Gastroesophageal sphincter (tissue), 4 donors: ENCODE measurements at regions not wholly inside any gene's neighbourhood (a gene's known extent, or its start where the extent isn't known, plus 50 kb on each side); places are given as distances from the start of the nearest gene placed in this dataset.
"Not testable (repeated sequence)": the region's sequence is repeated elsewhere in the genome, so short reads cannot be mapped to it uniquely, and the experiment has no call there.

ENCODE experiments used
- ATAC-seq: fragments of 150-250 bp; one replicate; pipeline ENCODE4 v1.9.1; 2016; ENCODE audit warnings: mild to moderate bottlenecking, moderate library complexity
- H3K27ac ChIP-seq, 4 donors: fragments of 200-600 bp; sonication (generic) in 3 of 4; 1 replicate in 3 of 4; 2 replicates in 1 of 4; pipeline ENCODE4 v1.5.1; 2016 to 2019
- H3K27me3 ChIP-seq: fragments of 200-600 bp; sonication (generic); one replicate; pipeline ENCODE4 v1.5.1; 2019
- H3K36me3 ChIP-seq, 2 donors: fragments of 200-600 bp; sonication (generic); one replicate each; pipeline ENCODE4 v1.5.1; 2019; ENCODE audit warnings: control low read depth in 1 of 2
- H3K4me1 ChIP-seq, 3 donors: fragments of 200-600 bp; sonication (generic); 1 replicate in 2 of 3; 2 replicates in 1 of 3; pipeline ENCODE4 v1.5.1; 2016 to 2019; ENCODE audit warnings: control low read depth in 2 of 3
- H3K4me3 ChIP-seq, 2 donors: fragments of 200-600 bp; sonication (generic); one replicate each; pipeline ENCODE4 v1.5.1; 2019; ENCODE audit warnings: mild to moderate bottlenecking in 1 of 2, moderate library complexity in 1 of 2
- H3K9me3 ChIP-seq, 3 donors: fragments of 200-600 bp; sonication (generic); one replicate each; pipeline ENCODE4 v1.5.1; 2017 to 2019; ENCODE audit warnings: control low read depth in 2 of 3
- EP300 ChIP-seq: sonication (generic); formaldehyde crosslinking; IDR thresholded peaks from one replicate; pipeline ENCODE4 v1.6.1; 2017; ENCODE audit warnings: antibody characterized with exemption, mild to moderate bottlenecking
- POLR2A ChIP-seq, 2 donors: fragments of 450-650 bp; IDR thresholded peaks; one replicate each; pipeline ENCODE4 v1.6.1; 2017; ENCODE audit warnings: antibody characterized with exemption in 2 of 2, mild to moderate bottlenecking in 2 of 2, moderate library complexity in 1 of 2
- POLR2AphosphoS5 ChIP-seq: sonication (generic); formaldehyde crosslinking; IDR thresholded peaks from one replicate; pipeline ENCODE4 v1.6.1; 2017; ENCODE audit warnings: antibody characterized with exemption
- WGBS, 2 donors: methylation state at CpG; one replicate each; pipeline ENCODE4 v1.1.5; 2018; ENCODE audit warnings: low coverage in 1 of 2; 5-methylcytosine and 5-hydroxymethylcytosine counted together
- TF ChIP-seq, protein P1 (sequence below), 4 experiments: fragments of 200-600 bp in 2 of 4; fragments of 450-650 bp in 2 of 4; sonication (generic) in 1 of 4; IDR thresholded peaks; one replicate each; pipeline ENCODE4 v1.5.1; 2017 to 2019; ENCODE audit warnings: antibody characterized with exemption in 4 of 4, mild to moderate bottlenecking in 2 of 4, moderate library complexity in 2 of 4

DNA sequence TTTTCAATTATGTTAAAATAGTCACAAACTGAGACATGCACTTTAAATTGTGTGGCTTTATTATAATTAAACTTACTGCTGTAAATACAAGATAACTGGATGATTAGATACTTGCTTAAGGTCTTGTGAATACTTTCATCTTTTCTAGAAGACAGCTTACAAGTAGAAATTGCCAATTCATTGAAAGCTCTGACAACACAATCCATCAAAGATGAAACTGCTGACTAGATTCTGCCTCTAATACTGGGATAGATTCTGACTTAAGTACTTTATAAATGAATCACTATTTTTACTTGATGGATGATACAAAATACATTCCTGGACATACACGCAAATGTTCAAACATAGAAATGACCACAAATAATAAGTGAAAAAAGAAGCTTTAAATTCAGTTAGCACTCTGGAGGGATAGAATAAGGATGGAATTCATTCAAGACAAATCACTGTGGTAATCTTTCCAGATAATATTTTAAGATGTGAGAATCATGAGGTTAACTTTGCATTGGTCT is 876.8 kb downstream of the RPS29 start:
- Histone ChIP-seq H3K9me3 (no peaks in the 10 kb centered on the region), H3K4me3 (no peak overlapping the region), H3K4me1 (peaks cover 0 to 1% (median 0%) of the 10 kb centered on the region in 3 donors), H3K36me3 (no peaks in the 10 kb centered on the region), H3K27ac (no peak overlapping the region), H3K27me3 (no peaks in the 10 kb centered on the region)
- TF ChIP-seq POLR2AphosphoS5 (no peak), POLR2A (IDR thresholded peaks at IDR 0.05) (no peak), EP300 (no peak)
- TF ChIP-seq, protein P1, sequence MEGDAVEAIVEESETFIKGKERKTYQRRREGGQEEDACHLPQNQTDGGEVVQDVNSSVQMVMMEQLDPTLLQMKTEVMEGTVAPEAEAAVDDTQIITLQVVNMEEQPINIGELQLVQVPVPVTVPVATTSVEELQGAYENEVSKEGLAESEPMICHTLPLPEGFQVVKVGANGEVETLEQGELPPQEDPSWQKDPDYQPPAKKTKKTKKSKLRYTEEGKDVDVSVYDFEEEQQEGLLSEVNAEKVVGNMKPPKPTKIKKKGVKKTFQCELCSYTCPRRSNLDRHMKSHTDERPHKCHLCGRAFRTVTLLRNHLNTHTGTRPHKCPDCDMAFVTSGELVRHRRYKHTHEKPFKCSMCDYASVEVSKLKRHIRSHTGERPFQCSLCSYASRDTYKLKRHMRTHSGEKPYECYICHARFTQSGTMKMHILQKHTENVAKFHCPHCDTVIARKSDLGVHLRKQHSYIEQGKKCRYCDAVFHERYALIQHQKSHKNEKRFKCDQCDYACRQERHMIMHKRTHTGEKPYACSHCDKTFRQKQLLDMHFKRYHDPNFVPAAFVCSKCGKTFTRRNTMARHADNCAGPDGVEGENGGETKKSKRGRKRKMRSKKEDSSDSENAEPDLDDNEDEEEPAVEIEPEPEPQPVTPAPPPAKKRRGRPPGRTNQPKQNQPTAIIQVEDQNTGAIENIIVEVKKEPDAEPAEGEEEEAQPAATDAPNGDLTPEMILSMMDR (IDR thresholded peaks at IDR 0.05), result no peak
- no peak for ATAC-seq
- 73 to 86% methylated on average over 1 of the region's 1 CpG for WGBS, 2 donors

DNA sequence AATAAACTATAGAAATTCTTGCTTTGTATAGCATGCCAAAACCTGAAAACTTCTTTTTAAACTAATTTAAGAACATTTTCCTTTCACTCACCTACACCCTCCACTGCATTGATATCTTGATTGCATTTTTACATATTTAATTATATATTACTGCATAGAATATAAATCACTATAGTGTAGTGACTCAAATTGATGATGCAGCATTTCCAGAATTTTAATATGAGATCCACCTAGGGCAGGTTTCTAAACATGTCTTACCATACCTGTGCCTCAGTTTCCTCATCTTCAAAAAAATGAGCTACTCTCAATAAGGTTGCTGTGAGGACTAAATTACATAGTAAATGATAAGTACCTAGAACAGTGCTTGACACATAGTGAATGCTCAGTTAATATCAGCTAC is 881.5 kb downstream of the RPS29 start:
- Histone ChIP-seq H3K36me3 (no peaks in the 10 kb centered on the region), H3K9me3 (no peaks in the 10 kb centered on the region), H3K27ac (no peak overlapping the region), H3K4me3 (no peak overlapping the region), H3K4me1 (peaks cover 0 to 9% (median 0%) of the 10 kb centered on the region in 3 donors), H3K27me3 (no peaks in the 10 kb centered on the region)
- ATAC-seq, result no peak
- TF ChIP-seq POLR2A (IDR thresholded peaks at IDR 0.05) (no peak), POLR2AphosphoS5 (no peak), EP300 (no peak)
- TF ChIP-seq, protein P1 (IDR thresholded peaks at IDR 0.05), result no peak

DNA sequence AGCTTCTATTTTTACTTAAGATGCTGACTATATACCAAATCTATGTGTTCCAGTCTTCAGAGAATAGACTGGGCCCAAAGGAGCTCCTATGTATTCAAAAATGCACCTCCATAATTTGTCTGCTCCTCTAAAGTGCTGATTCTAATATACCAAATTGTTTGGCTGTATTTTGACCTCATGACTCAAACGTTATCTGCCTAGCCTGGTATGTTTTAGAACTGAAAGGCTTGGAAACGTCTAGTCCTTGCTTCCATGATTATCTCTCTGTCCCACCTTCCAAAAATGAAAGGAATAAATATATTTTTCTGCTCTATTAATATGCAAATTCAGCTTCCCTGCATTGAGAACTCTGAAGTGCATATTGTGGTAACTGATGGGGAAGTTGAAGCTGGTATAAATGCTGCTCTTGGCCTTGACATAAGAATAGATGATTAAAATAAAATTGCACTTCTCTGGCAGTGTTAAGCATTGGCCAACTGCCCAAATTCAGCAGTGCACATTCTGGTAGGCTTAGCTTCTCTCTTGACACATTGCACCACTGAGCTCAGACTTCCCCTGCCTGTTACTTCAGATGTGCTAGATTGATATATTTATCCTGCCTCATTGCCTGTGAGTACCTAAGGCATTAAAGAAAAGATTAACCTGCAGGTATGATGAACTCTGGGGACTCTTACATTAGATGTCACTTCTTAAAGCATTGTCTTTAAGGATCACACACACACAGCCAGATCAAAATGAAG is 882.3 kb downstream of the RPS29 start:
- no peak overlapping the region for H3K27ac ChIP-seq
- WGBS, 2 donors, result 13 to 14% methylated on average over 2 of the region's 2 CpGs
- TF ChIP-seq POLR2AphosphoS5, result no peak
- TF ChIP-seq, protein P1 (IDR thresholded peaks at IDR 0.05), result no peak
- TF ChIP-seq EP300, result no peak
- no peak for TF ChIP-seq POLR2A (IDR thresholded peaks at IDR 0.05)
- no peaks in the 10 kb centered on the region for H3K36me3 ChIP-seq
- H3K4me3 ChIP-seq, result no peak overlapping the region
- H3K4me1 ChIP-seq, result peaks cover 0 to 9% (median 0%) of the 10 kb centered on the region in 3 donors
- H3K9me3 ChIP-seq, result no peaks in the 10 kb centered on the region
- no peak for ATAC-seq
- H3K27me3 ChIP-seq, result no peaks in the 10 kb centered on the region

DNA sequence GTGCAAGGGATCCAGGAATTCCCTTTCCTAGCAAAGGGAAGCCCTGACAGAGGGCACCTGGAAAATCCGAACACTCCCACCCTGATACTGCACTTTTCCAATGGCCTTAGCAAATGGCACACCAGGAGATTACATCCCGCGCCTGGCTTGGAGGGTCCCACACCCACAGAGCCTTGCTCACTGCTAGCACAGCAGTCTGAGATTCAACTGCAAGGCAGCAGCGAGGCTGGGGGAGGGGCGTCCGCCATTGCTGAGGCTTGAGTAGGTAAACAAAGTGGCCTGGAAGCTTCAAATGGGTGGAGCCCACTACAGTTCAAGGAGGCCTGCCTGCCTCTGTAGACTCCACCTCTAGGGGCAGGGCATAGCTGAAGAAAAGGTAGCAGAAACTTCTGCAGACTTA is 888.8 kb downstream of the RPS29 start:
- not testable (repeated sequence) for H3K27me3 ChIP-seq, H3K27ac ChIP-seq, H3K4me3 ChIP-seq, H3K36me3 ChIP-seq, H3K9me3 ChIP-seq, H3K4me1 ChIP-seq, ATAC-seq
- WGBS, 2 donors, result no CpG with 5 or more reads among the region's 6 CpGs

DNA sequence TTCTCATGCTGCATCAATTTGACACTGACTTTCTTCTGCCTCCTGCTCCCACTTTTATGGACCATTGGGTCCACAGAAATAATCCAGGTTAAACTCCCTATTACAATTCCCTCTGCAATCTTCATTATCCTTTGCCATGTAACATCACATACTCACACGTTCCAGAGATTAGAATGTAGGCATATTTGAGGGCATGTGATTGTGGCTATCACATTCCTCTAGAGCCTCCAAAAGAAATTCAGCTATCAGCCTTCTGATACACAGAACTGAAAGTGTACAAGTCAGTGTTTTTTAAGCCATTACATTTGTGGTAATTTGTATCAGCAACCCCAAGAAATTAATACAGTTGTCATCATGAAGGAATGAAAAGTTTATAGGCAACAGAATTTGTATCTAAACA is 892.4 kb downstream of the RPS29 start:
- H3K27ac ChIP-seq, result no peak overlapping the region
- no peaks in the 10 kb centered on the region for H3K9me3 ChIP-seq
- TF ChIP-seq, protein P1 (IDR thresholded peaks at IDR 0.05), result no peak
- TF ChIP-seq POLR2AphosphoS5 (no peak), POLR2A (IDR thresholded peaks at IDR 0.05) (no peak), EP300 (no peak)
- H3K27me3 ChIP-seq, result no peaks in the 10 kb centered on the region
- ATAC-seq, result no peak
- no peaks in the 10 kb centered on the region for H3K4me1 ChIP-seq
- H3K36me3 ChIP-seq, result no peaks in the 10 kb centered on the region
- WGBS, 2 donors, result 22 to 42% methylated on average over 1 of the region's 1 CpG
- H3K4me3 ChIP-seq, result no peak overlapping the region
